RWPE1 (cell line): ENCODE measurements at regions not wholly inside any gene's neighbourhood (a gene's known extent, or its start where the extent isn't known, plus 50 kb on each side); places are given as distances from the start of the nearest gene placed in this dataset.

ENCODE experiments used
- CTCF ChIA-PET: fragments of 350-600 bp; sonication (Branson Sonifier 250); formaldehyde crosslinking; extraction: SDS; loops from one replicate; lab custom pipeline; 2021; lab: Yijun Ruan, JAX
- POLR2A ChIA-PET: fragments of 400-600 bp; formaldehyde crosslinking; extraction: SDS; loops from one replicate; lab custom pipeline; 2020; ENCODE audit warnings: antibody characterized with exemption; ENCODE audit not compliant: low non-redundant PET; lab: Yijun Ruan, JAX
- DNase-seq: peaks from one replicate; pipeline ENCODE4 v3.0.0; 2012; ENCODE audit warnings: low spot score
- H3K27ac ChIP-seq: fragments of 450-650 bp; 2 replicates; pipeline ENCODE4 v1.5.1; 2017
- CTCF ChIP-seq: fragments of 450-650 bp; conservative IDR thresholded peaks from 2 replicates; pipeline ENCODE4 v1.5.1; 2017; ENCODE audit warnings: low read depth, mild to moderate bottlenecking

GRCh38 chr18:78129260-78129659 is 850.4 kb upstream of the SALL3 start:
- TF ChIP-seq CTCF: no peak
- no peak for DNase-seq
- POLR2A ChIA-PET: no interaction called here
- H3K27ac ChIP-seq: no peak overlapping the region
- CTCF ChIA-PET: no interaction called here

- no peak for TF ChIP-seq CTCF
- ChIA-PET CTCF (no interaction called here), POLR2A (no interaction called here)
- H3K27ac ChIP-seq: no peak overlapping the region
- no peak for DNase-seq
These were observed 849.1 kb upstream of the SALL3 start for GRCh38 chr18:78130232-78131195.

- ChIA-PET POLR2A (no interaction called here), CTCF (no interaction called here)
- TF ChIP-seq CTCF: no peak
- DNase-seq: no peak
- H3K27ac ChIP-seq: no peak overlapping the region
These were observed 845.9 kb upstream of the SALL3 start for GRCh38 chr18:78133729-78134128.

GRCh38 chr18:78136986-78137385 is 842.6 kb upstream of the SALL3 start:
- ChIA-PET POLR2A (no interaction called here), CTCF (no interaction called here)
- H3K27ac ChIP-seq: no peak overlapping the region
- DNase-seq: no peak
- no peak for TF ChIP-seq CTCF

GRCh38 chr18:78138983-78139496 is 840.6 kb upstream of the SALL3 start:
- no peak for DNase-seq
- POLR2A ChIA-PET: no interaction called here
- no peak for TF ChIP-seq CTCF

GRCh38 chr18:78140294-78140693 is 839.3 kb upstream of the SALL3 start:
- POLR2A ChIA-PET: no interaction called here

More at GRCh38 chr18:78138983-78139496, 840.6 kb upstream of the SALL3 start:
- CTCF ChIA-PET: interaction anchor here (0.7 kb wide), 1 partner anchor 384 kb away, joined by 3 read pairs; no protein-coding TSS in a partner anchor
- H3K27ac ChIP-seq: no peak overlapping the region

More at GRCh38 chr18:78140294-78140693, 839.3 kb upstream of the SALL3 start:
- H3K27ac ChIP-seq: no peak overlapping the region
- no peak for TF ChIP-seq CTCF
- DNase-seq: no peak
- CTCF ChIA-PET: no interaction called here
